ENCODE measurements at regions not wholly inside any gene's neighbourhood (a gene's known extent, or its start where the extent isn't known, plus 50 kb on each side); places are given as distances from the start of the nearest gene placed in this dataset.

DNA sequence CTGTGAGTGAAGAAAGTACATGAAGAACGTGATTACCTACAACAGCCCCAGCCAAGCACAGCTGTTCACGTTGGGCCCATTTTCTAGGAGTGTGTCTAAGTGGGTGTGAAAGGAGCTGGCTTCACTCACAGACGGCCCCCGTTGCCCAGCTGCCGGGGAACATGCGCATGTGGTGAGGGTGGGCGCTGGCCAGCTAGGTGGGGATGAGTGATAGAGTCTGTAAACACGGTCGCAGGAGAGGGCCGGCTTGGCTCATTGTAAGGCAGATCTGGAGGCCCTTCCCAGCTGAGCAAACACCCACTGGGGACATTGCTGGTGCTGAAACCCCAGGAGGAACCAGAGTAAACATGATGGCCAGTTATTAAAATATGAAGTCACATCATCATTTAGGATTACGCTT lies 160.5 kb downstream of the TEX29 start:
- Mint-ChIP-seq H3K27ac (no peak overlapping the region), H3K36me3 (ENCODE audit: low read depth) (no peaks in the 10 kb centered on the region), H3K27me3 (ENCODE audit: insufficient read depth) (no peaks in the 10 kb centered on the region), H3K4me1 (ENCODE audit: low read depth) (no peaks in the 10 kb centered on the region), H3K9me3 (no peaks in the 10 kb centered on the region), H3K4me3 (no peak overlapping the region)
- no peak for DNase-seq (ENCODE audit: low spot score)
- intact Hi-C loops (cut with micrococcal nuclease): no loop called here

DNA sequence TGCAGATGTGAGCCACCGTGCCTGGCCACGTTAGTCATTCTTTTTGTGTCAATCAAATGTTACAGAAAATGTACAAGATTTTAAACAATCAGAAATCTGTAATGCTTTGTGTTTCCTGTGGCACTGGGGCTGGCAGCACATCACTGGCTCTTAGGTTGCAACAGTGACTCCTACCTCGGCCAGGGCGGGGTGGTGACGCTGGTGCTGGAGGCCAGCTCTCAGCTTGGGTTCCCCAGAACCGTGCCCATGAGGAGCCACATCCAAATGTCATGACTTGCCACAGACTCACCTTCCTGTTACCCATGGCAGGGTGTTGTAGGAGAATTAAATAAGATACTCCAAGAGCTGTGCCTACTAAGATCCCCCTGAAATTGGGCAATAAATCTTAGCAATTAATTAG lies 161.7 kb downstream of the TEX29 start:
- H3K27ac Mint-ChIP-seq: no peak overlapping the region
- H3K4me1 Mint-ChIP-seq (ENCODE audit: low read depth): no peaks in the 10 kb centered on the region
- no peaks in the 10 kb centered on the region for H3K9me3 Mint-ChIP-seq
- no peak for DNase-seq (ENCODE audit: low spot score)
- no peaks in the 10 kb centered on the region for H3K36me3 Mint-ChIP-seq (ENCODE audit: low read depth)
- no peaks in the 10 kb centered on the region for H3K27me3 Mint-ChIP-seq (ENCODE audit: insufficient read depth)
- no peak overlapping the region for H3K4me3 Mint-ChIP-seq
- intact Hi-C loops (cut with micrococcal nuclease): no loop called here

DNA sequence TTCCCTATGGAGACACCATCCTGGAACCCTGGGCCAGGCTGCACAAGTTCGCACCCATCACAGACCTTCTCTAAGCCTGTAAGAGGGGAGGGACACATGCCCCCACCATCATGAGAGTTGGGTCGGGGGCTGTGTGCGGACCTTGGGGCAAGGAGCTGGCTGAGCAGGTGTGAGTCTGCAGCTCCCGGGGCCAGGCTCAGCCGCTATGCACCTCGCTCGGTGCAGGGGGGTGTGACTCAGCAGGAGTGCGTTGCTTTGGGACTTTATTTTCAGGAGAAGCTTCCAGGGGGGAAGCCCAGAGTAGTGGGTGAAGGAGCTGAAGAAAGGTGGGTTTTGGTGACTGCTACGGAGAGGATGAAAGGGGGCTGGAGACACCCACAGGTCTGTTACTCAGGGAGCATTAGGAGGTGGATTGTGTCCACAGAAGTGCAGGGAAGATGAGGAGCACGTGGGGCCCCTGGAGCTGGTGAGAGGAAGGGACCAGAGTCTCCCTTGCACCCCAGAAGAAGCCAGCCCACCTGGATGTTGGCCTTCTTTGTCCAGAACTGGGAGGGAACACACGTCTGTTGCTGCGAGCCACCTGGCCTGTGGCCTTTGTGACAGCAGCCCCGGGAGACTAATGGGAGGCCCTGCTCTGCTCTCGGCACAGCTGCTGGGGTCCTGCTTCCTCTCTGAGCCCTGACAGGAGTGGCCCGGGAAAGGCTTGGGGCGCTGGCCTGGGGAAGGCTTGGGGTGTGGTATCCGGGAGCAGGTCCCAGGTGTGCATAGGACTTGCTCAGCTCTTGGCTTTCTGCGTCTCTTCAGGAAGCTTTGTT lies 162.6 kb downstream of the TEX29 start:
- Mint-ChIP-seq H3K27ac (no peak overlapping the region), H3K36me3 (ENCODE audit: low read depth) (no peaks in the 10 kb centered on the region), H3K9me3 (no peaks in the 10 kb centered on the region), H3K4me1 (ENCODE audit: low read depth) (no peaks in the 10 kb centered on the region), H3K4me3 (no peak overlapping the region), H3K27me3 (ENCODE audit: insufficient read depth) (no peaks in the 10 kb centered on the region)
- DNase-seq (ENCODE audit: low spot score): no peak
- intact Hi-C loops (cut with micrococcal nuclease): no loop called here

DNA sequence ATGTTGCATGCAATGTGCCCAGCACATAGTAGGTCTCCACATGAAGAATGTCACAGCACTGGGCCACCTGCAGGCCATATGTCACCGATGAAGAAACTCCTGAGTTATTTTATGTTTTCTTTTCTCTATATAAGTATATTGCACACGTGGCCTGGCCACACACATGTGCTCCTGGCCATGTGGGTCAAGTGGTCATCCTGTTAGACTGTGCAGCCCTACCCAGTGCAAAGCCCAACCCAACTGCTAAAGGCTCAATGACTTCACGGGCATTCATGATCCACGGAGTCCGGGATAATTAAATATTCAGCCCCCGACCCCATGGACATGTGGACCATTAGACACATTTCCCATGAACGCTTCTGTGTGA lies 163.2 kb downstream of the TEX29 start:
- Mint-ChIP-seq H3K27ac (no peak overlapping the region), H3K27me3 (ENCODE audit: insufficient read depth) (no peaks in the 10 kb centered on the region), H3K4me1 (ENCODE audit: low read depth) (no peaks in the 10 kb centered on the region), H3K4me3 (no peak overlapping the region), H3K36me3 (ENCODE audit: low read depth) (no peaks in the 10 kb centered on the region), H3K9me3 (peaks cover 3% of the 10 kb centered on the region)
- no peak for DNase-seq (ENCODE audit: low spot score)
- intact Hi-C loops (cut with micrococcal nuclease): no loop called here

- DNase-seq (ENCODE audit: low spot score): no peak
- H3K9me3 Mint-ChIP-seq: peaks cover 3% of the 10 kb centered on the region
- H3K36me3 Mint-ChIP-seq (ENCODE audit: low read depth): no peaks in the 10 kb centered on the region
- H3K4me1 Mint-ChIP-seq (ENCODE audit: low read depth): no peaks in the 10 kb centered on the region
- no peak overlapping the region for H3K27ac Mint-ChIP-seq
- H3K4me3 Mint-ChIP-seq: no peak overlapping the region
- intact Hi-C loops (cut with micrococcal nuclease): no loop called here
- no peaks in the 10 kb centered on the region for H3K27me3 Mint-ChIP-seq (ENCODE audit: insufficient read depth)
These were observed 163.9 kb downstream of the TEX29 start for GRCh38 chr13:111484141-111484925.

GRCh38 chr13:111484959-111485358 lies 164.5 kb downstream of the TEX29 start:
- no peaks in the 10 kb centered on the region for H3K36me3 Mint-ChIP-seq (ENCODE audit: low read depth)
- no peak overlapping the region for H3K27ac Mint-ChIP-seq
- H3K9me3 Mint-ChIP-seq: peaks cover 3% of the 10 kb centered on the region
- no peaks in the 10 kb centered on the region for H3K4me1 Mint-ChIP-seq (ENCODE audit: low read depth)
- H3K27me3 Mint-ChIP-seq (ENCODE audit: insufficient read depth): no peaks in the 10 kb centered on the region
- H3K4me3 Mint-ChIP-seq: no peak overlapping the region
- no peak for DNase-seq (ENCODE audit: low spot score)
- intact Hi-C loops (cut with micrococcal nuclease): no loop called here

DNA sequence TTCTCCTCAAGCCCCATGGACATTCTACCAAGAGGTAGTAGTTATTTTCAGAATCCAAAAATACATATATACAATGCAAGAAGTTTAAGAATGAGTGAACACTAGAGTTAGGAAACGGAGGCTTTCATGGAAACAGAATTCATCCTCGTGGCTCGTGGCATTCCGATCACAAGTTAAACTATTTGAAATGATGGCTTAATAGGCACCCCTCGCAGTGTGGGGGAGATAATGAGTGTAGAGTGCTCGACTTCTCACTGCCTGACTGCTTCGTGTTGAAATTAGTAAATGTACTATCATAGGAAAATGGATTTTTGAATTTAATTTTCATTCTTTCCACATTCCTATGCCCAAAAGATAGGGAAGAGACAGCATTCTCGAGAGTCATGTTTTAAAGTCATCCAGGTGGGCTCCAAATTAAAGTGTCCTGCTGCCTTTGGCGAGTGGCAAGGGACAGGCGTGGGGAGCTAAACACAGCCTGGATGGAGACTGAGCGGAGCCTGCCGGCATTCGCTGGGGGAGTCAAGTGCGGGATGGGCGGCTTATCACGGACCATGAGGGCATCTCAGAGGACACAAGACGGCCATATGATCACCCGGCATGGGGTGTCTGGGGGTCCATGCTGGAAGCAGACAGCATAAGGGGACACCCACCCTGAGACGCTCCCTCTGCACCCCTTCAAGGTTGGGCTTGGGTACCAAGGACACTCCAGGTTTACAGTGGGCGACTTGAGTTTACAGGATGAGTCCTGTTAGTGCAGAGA lies 165.2 kb downstream of the TEX29 start:
- Mint-ChIP-seq H3K36me3 (ENCODE audit: low read depth) (no peaks in the 10 kb centered on the region), H3K4me1 (ENCODE audit: low read depth) (no peaks in the 10 kb centered on the region), H3K27ac (no peak overlapping the region), H3K4me3 (no peak overlapping the region), H3K9me3 (peaks cover 3% of the 10 kb centered on the region), H3K27me3 (ENCODE audit: insufficient read depth) (no peaks in the 10 kb centered on the region)
- no peak for DNase-seq (ENCODE audit: low spot score)
- intact Hi-C loops (cut with micrococcal nuclease): no loop called here

DNA sequence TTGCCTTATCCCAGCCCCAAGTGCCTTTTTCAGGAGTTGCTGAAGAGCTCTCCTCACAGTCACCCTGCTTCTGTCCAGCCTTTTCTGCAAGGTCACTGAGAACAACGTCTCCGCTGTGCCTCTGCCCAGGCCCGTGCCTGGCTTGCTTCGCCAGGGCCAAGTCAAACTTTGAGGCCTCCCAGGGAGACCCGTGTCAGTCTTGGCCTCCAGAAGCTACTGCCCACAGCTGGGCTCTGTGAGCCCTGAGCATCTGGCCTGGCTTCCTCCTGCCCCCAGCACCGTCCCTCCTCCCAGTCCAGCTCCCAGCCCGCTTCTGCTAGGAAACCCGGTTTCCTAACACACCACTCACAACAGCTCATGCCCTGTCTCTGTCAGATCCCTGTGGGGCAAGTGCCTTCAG lies 165.9 kb downstream of the TEX29 start:
- Mint-ChIP-seq H3K27ac (no peak overlapping the region), H3K4me3 (no peak overlapping the region), H3K36me3 (ENCODE audit: low read depth) (no peaks in the 10 kb centered on the region), H3K27me3 (ENCODE audit: insufficient read depth) (no peaks in the 10 kb centered on the region), H3K9me3 (peaks cover 3% of the 10 kb centered on the region), H3K4me1 (ENCODE audit: low read depth) (no peaks in the 10 kb centered on the region)
- intact Hi-C loops (cut with micrococcal nuclease): no loop called here
- no peak for DNase-seq (ENCODE audit: low spot score)

DNA sequence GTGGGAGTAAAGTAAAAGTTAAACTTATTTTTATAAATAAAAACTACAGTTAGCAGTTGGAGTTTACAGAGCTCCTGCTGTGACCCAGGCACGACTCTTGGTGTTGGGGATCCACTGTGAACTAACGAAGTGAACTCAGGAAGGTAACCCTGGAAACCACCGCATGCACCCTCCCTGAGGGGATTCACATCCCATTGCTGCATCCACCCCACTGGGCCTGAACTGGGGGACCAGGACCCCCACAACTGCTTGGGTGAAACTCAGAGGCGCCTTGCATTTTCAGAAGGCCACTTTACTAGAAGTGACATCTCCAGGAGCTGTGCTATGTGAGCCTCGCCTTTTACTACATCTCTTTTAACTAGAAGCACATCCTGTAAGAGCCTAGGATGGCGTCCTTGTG lies 166.4 kb downstream of the TEX29 start:
- no peaks in the 10 kb centered on the region for H3K4me1 Mint-ChIP-seq (ENCODE audit: low read depth)
- no peak for DNase-seq (ENCODE audit: low spot score)
- H3K4me3 Mint-ChIP-seq: no peak overlapping the region
- intact Hi-C loops (cut with micrococcal nuclease): no loop called here
- H3K9me3 Mint-ChIP-seq: peaks cover 3% of the 10 kb centered on the region
- no peak overlapping the region for H3K27ac Mint-ChIP-seq
- no peaks in the 10 kb centered on the region for H3K36me3 Mint-ChIP-seq (ENCODE audit: low read depth)
- no peaks in the 10 kb centered on the region for H3K27me3 Mint-ChIP-seq (ENCODE audit: insufficient read depth)

DNA sequence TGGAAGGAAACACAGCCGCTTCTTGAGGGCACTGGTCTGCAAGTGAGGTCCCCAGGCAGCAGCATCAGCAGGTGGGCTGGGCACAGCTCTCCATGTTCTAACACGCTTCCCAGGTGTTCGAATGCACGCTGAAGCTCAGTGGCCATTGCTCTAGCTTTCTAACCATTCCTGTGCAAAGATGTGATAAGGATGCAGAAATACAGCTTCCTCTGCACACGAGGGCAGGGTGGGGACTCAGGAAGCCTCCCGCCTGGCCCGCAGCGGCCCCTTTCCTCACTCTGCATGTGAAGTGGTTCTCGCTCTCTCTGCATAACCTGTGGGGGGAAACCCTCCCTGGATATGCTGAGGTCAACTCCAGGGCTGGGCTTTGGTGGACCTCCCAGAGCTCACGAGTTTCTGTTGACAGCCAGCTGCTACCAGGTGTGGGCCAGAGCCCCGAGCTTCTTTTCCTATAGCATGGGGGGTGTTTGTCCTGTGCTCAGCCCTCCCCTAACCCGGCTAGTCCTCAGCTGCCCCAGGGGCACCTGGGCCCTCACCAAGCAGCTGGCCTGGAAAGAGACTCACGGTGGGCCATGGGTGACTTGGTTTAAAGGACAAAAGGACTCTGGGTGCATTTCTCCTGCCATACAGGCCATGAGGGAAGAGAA lies 168.2 kb downstream of the TEX29 start:
- intact Hi-C loops (cut with micrococcal nuclease): no loop called here
- peaks cover 2% of the 10 kb centered on the region for H3K27me3 Mint-ChIP-seq (ENCODE audit: insufficient read depth)
- peaks cover 3% of the 10 kb centered on the region for H3K9me3 Mint-ChIP-seq
- H3K4me3 Mint-ChIP-seq: no peak overlapping the region
- H3K4me1 Mint-ChIP-seq (ENCODE audit: low read depth): no peaks in the 10 kb centered on the region
- H3K27ac Mint-ChIP-seq: no peak overlapping the region
- DNase-seq (ENCODE audit: low spot score): no peak
- H3K36me3 Mint-ChIP-seq (ENCODE audit: low read depth): no peaks in the 10 kb centered on the region

- no peaks in the 10 kb centered on the region for H3K4me1 Mint-ChIP-seq (ENCODE audit: low read depth)
- H3K27me3 Mint-ChIP-seq (ENCODE audit: insufficient read depth): peaks cover 2% of the 10 kb centered on the region
- H3K4me3 Mint-ChIP-seq: no peak overlapping the region
- DNase-seq (ENCODE audit: low spot score): no peak
- H3K36me3 Mint-ChIP-seq (ENCODE audit: low read depth): no peaks in the 10 kb centered on the region
- H3K27ac Mint-ChIP-seq: no peak overlapping the region
- intact Hi-C loops (cut with micrococcal nuclease): no loop called here
- H3K9me3 Mint-ChIP-seq: peaks cover 3% of the 10 kb centered on the region
These were observed 168.9 kb downstream of the TEX29 start for GRCh38 chr13:111489301-111489700.

DNA sequence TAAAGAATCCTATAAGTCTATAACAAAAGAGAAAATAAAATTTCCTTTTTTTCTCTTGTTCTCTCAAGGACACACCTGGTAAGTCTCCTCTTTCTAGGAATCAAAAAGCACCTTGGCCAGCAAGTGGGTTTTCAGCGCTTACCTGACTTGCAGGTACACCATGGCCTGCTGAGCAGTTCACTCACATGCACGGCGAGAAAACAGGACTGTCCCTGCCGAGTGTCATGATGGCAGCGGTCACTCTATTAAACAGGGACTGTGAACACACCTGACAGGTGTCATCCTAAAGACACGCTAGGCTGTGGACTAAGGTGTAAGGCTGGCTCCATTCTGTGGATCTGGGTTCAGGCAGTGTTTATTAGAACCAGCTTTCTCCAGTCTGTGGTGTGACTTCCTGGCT lies 170.2 kb downstream of the TEX29 start:
- Mint-ChIP-seq H3K27ac (no peak overlapping the region), H3K4me1 (ENCODE audit: low read depth) (no peaks in the 10 kb centered on the region), H3K36me3 (ENCODE audit: low read depth) (no peaks in the 10 kb centered on the region), H3K27me3 (ENCODE audit: insufficient read depth) (peaks cover 2% of the 10 kb centered on the region), H3K4me3 (no peak overlapping the region), H3K9me3 (peaks cover 5% of the 10 kb centered on the region)
- intact Hi-C loops (cut with micrococcal nuclease): no loop called here
- no peak for DNase-seq (ENCODE audit: low spot score)

- H3K27ac Mint-ChIP-seq: no peak overlapping the region
- H3K36me3 Mint-ChIP-seq (ENCODE audit: low read depth): no peaks in the 10 kb centered on the region
- intact Hi-C loops (cut with micrococcal nuclease): no loop called here
- DNase-seq (ENCODE audit: low spot score): no peak
- H3K27me3 Mint-ChIP-seq (ENCODE audit: insufficient read depth): peaks cover 2% of the 10 kb centered on the region
- H3K4me1 Mint-ChIP-seq (ENCODE audit: low read depth): no peaks in the 10 kb centered on the region
- peaks cover 7% of the 10 kb centered on the region for H3K9me3 Mint-ChIP-seq
- no peak overlapping the region for H3K4me3 Mint-ChIP-seq
These were observed 170.6 kb downstream of the TEX29 start for GRCh38 chr13:111491021-111491420.
